ENCODE measurements at regions not wholly inside any gene's neighbourhood (a gene's known extent, or its start where the extent isn't known, plus 50 kb on each side); places are given as distances from the start of the nearest gene placed in this dataset.

DNA sequence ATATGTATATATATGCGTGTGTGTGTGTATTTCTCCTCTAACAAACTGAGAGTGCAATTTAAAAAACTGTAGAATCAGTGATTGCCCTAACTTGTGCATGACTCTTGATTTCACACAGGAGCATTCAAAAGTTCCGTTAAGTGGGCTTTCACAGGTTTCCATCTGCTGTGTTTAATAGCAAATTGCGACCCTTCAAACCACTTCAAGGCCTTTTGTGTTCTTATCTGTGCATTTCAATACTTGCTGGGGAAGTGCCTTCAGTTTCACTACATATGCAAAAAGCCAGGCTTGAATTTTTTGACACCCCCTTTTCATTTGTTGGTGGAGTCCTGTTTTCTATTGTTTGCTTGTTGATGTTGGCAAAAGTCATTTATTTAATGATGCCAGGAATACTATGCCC is 158.0 kb downstream of the TM9SF2 start:
- DNase-seq: peak; percentile 12

DNA sequence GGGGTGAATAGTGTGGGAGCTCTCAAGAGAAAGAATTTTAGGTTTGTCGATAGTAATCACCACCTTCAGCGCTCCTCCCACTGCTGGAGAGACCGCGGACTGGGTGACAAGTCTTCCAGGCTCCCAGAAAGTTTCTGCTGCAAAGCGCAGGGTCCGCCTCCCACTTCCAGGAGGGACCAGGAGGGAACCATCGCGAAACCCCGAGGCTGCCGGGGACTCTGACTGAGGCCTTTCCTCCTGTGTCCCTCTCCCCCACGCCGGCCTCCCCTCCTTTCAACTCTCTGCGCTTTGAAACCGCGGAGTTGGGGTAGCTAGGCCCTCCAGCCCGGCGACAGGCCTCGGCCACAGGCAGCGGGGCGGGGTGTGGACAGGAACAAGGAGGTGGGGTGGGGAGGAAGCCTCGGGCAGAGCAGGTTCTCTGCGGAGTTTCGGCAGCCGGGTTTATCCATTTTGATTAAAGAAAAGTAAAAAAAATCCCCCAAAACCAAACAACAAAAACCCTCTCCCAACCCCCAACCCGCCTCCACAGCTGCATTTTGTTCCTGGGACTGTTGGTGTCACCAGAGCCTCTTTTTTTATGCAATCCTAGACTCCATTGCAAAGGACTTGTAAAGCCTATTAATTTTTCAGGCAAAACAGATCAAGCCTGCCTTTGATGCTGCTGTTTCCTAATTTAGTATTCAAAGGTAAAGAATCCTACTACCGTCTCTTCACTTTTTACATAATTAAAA is 157.2 kb downstream of the TM9SF2 start:
- peak; percentile 35 for DNase-seq

DNA sequence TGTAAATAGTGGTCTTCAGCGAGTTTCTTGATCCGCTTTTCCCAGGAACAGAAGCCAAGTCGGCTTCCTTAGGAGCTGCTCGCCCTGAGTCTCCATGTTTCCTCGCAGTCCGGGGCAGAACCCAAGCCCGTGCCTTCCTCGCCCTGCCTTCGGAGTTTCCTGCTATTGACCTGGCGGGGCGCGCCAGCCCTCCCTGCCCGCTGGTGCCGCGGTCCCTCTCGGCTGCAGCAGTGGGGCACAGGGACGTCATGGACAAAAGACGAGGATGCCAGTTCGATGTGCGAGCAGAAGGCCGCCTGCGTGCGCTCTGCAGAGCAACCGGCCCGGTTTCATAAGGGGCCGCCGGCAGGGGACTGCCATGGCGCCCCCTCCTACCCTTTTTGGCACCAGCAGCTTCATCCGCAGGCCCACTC is 156.6 kb downstream of the TM9SF2 start:
- DNase-seq: no peak

DNA sequence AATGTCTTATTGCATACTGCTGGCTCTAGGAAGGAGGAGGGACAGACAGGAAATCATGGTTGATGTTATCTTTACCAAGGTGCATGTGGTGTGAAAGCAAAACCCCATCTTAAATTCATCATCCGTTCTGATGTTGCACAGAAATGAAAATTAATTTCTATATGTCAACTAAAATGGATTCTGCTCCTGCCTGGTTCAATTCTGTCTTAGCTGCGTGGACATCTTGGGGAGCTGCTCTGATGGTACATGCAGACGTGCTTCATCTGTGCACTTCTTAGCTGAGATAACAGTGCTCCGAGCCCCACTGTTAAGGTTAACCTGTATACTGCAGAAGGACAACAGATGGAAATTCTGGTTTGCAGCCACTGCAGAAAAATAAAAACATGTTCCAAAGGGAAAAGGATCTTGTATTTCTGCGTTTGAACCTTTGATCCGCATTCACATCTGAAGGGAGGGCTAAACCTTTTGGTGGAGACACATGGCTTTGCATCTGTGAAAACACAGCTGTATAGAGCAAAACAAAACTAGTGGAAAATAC is 155.6 kb downstream of the TM9SF2 start:
- no peak for DNase-seq

DNA sequence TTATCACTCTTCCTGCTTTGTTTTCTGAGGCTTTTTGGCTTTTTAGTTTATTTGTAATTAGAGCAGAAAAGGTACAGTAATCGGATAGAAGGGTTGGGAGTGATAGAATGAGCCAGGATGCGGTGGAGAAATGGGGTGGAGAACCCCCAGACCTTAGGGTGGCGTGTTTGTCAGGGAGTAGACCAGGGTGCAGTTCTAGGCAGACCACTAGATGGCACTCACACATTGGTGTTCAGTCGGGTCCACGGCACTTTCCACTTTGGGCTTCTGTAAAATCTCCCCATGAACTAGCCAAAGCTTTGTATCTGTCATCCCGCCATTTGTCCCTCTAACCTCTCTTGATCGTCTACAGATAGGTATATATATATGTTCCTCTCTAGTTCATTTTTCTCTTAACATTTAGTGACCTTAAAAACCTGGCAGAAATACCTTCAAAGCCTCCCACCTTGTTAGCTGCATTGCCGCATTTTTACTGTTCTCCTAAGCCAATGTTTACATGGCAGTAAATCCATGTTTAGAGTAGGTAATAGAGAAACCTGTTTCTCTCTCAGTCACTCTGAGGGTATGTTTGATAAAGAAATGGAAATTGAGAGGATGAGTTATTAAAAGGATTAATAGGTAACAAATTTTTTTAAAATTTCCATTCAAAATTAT is 154.9 kb downstream of the TM9SF2 start:
- DNase-seq: peak; percentile 58

DNA sequence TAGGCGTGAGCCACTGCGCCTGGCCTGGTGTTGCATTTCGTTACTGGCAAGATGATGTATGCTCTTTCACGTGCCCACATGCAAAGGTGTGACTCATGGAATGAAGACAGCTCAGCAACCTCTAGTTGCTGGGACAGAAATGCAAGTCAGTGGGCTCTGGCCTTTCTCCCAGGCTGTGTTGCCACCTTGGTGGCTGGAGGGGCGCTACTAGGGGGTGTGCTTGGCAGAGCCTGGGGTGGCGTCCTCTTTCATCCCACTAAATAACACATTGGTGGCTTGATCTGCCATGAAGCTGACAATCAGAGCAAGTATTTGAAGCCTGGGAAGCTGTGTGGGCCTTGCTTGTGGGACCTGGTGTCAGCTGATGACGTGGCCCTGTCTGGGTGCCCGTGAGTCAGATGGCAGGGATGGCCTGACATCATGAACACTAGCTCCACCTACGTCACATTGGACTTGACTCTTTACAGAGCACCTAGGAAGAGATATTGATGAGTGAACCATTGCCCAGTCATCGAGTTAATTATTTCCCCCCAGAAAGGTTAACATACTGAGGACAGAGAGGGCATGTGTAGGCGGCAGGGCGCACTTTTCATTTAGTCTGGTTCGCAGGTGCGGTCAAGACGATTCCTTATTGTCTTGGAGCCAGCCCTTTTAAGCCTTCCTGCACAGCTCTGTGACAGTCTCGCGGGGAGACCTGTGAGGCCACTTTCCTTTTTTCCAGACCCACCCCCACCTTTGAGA is 154.2 kb downstream of the TM9SF2 start:
- no peak for DNase-seq

DNA sequence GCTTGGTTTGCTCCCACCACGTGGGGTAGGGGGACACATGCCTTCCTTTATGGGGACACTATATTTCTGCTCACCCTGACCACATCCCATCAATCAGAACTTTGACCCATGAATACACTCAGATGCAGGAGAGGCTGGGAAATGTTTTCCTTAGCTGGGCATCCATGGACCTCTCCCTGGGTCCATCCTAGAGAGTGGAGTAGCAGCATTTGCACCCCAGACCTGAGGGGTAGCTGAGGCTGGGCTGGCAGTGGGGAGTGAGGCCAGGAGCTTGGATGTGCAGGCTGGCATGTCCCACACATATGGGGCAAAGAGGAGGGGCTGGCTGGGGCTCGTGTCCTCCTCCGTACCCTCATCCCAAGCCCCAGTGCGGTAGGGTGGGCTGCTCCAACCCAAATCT is 152.8 kb downstream of the TM9SF2 start:
- no peak for DNase-seq

DNA sequence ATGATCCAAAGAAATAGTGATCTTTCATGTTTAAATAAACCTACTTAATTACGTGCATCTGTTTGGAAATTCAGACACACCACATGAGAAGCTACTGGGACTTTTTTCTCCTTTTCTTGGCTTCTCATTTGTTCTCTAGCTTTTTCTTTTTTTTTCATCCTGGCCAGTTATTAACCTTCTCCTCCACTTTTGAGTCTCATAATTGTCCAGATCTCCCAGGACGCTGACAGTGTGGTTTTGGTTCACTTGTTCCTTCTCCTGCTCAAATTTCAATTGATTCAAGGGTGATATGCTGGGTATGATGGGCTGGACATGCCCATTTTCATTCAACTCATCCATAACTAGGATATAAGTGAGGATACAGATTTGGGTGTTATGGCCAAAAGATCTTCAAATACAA is 152.3 kb downstream of the TM9SF2 start:
- DNase-seq: no peak

DNA sequence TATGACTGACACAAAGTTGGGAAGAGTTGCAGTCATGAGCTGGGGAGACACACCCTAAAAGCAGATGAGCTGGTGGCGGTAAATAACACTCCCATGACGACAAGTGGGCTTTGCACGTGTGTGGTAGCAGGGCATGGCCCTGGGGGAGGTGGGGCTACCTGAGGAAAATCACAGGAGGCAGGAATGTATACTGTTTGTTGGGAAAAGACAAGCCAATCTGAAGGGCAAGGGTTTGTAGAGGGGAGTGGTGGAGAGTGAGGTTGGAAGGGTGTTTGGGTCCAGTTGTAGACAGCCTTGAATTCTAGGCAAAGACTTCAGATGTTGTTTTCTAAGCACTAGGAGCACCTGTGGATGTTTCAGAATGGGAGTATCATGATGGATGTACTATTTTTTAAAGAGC is 151.6 kb downstream of the TM9SF2 start:
- DNase-seq: no peak

DNA sequence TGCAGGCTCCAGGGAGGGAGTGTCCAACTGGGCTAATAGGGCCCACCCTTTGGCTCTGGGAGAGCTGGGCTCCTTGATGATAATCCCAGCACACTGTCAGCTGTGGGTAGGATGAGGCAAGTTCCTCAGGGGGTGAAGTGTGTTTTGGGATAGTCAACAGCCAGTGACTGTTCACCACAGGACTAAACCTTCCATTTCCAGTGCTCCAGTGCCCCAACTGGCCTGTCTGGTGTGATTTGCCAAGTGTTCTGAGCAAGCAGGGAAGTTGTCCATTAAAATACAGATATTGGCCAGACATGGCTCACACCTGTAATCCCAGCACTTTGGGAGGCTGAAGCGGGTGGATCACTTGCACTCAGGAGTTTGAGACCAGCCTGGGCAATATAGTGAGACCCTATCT is 150.9 kb downstream of the TM9SF2 start:
- DNase-seq: no peak

DNA sequence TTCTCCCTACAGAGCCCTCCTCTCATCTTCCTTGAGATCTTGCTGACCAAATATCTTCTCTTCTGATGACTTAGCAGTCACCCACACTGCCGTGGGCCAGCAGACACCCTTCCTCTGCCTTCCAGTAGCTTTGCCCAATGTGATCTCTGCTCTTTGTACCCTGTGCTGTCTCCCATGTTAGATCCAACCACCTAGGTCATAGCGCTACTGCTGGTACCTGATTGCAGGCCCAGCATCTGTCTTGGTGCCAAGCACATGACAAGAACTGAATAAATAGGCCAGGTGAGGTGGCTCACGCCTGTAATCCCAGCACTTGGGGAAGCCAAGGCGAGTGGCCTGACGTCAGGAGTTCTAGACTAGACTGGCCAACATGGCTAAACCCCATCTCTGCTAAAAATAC is 149.7 kb downstream of the TM9SF2 start:
- DNase-seq: no peak

DNA sequence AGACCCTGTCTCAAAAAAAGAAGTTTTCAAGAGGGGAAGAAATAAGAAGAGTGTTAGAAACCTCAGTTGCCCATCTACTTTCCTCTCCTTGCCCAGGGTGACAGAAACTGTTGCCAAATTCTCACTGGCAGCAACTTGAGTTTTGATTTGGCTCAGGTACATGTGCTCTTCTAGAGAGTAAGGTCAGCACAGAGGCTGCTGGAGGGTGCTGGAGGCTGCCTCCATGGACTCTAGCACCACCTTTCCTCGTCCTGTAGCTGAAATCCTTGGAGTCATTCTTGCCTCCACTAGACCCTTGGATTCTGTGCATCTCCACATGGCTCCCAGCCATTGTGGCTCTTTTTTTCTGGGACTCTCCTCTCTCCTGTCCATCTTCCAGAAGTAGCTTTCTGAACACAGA is 149.1 kb downstream of the TM9SF2 start:
- no peak for DNase-seq

DNA sequence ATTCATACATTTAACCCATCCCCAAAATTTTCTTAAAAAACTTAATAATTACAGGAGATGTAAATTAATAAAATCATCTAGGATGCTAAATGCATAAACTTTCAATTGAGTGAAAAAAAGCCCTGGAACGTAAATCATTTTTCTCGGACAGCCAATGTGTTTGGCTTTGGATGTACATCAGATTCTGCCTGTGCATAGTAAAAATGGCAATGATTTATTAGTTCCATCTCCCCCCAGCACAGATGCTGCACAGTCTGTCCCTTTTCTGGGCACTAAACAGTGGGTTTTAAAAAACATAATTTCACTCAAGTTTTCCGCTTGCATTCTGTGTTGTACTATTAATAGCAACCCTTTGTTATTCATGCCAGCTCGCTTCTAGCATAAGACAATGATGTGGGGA is 147.7 kb downstream of the TM9SF2 start:
- no peak for DNase-seq

DNA sequence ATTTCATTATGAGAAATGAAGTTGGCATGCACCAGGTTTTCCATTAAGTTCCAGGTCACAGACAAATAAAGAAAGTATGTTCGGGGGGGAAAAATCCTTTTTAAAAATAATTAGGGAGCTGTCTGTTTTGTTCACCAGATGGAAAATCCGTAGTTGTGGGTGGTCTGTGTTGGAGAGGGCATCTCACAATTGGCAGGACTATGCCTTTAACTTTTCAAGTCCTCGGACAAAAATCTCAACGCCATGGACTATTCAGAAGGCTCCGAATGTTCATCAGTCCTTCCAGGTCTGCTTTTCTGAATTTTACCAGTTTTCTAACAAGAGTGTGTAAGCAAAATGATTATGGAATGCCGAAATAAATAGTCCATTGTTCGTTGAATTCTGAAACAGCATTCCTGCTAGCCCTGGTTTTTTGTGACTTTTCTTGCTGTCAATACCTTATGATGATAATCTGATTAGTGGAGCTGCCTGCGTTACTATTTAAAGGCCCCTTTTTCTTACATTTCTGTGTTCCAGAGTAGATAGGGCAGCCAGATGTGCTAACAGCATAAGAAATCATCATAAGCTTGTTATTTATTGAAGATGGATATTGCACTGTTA is 146.9 kb downstream of the TM9SF2 start:
- no peak for DNase-seq

DNA sequence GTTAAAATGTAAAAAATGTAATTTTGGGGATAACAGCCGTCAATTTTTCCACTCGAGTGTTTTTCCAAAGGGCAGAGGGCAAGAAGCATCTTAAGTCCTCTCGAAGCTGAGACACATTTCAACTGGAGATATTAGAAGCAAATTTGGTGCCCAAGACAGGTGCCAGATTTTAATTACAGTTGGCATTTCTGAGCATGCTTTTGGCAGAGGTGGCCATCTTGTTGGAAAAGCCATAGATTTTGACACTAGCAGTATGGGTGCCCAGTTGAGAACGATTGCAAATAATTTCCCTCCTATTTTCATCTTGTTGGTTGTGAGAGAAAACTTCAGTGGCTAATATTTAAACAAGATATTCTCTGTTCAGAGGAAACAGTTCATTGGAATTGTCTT is 146.3 kb downstream of the TM9SF2 start:
- DNase-seq: no peak

DNA sequence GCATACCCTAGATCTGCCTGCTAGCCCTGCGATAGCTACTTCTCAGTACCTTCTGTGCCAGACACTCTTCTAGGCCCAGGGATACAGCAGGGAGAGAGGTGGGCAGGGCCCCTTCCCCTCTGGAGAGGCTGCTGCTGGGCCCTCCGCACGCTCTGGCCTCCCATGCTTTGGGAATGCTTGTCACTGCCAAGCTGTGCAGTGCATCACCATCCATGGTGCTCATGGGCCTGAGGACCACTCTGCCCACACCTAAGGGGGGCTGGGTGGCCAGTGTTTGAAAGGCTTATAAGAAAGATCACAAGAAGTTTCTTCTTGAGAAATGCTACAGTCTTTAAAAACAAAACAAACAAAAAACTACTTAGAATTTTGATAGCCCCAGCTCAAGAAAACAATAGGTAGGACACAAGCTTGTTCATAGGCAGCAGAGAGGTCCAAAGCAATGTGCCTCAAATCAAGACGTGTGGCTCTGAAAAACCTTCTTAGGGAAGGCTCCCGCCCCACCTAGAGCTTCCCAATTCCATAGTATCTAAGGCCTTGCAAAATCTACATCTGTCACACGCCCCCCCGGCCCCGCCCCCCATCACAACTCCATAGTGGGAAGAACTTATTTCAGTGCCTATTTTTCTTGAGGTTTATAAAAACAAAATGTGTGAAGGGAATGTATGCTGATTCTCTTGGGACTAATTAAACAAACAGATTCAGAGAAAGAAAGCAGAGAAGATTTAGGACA is 145.8 kb downstream of the TM9SF2 start:
- no peak for DNase-seq

DNA sequence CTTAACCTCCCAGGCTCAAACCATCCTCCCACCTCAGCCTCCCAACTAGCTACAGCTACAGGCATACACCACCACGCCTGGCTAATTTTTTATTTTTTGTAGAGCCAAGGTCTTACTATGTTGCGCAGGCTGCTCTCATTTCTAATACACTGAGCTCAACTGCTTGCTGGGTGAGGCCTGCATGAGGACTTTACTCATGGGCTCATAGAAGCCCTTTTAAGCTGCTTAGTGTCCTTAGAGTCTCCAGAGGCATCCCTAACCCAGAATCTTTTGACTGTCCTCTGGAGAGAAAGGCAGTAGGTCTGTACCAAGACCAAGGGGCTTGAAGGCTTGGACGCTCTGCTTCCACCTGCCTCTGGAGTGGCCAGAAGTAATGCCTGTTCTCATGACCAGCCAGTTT is 141.6 kb downstream of the TM9SF2 start:
- no peak for DNase-seq

DNA sequence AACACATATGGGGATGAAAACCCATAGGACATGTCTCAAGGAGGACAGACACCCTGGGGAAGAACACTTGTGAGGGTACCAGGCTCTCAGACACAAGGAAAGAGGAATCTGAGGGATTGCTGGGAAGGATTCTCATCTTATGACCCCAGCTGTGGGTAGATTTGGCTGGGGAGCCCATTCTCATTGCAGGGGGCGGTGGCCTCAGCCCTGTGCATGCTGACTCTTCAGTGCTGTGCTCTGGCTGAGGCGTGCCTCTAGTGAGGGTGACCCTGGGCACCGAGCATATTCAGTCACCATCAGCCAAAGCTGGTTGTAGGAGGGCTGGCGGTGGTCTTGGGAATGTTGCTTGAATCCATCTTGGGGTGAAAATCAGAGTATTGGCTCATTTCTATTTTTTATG is 140.7 kb downstream of the TM9SF2 start:
- no peak for DNase-seq

DNA sequence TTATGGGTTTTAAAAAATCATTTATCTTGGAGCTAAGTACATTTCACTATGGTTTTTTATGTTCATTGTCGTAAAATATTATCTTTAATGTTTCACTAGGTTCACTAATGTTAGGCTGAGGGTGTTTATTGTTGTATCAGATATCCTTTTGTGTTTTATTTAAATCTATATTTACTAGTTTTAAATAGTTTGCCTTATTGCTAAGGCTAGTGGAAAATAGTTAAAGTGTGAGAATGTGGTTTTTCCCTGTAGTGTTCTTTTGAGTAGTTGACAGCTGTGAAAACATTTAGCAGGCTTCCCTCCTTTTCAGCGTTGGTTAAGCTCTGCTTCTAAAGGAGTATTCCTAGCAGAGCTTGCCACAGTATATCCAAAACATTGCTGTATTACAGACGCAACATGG is 139.0 kb downstream of the TM9SF2 start:
- DNase-seq: no peak

DNA sequence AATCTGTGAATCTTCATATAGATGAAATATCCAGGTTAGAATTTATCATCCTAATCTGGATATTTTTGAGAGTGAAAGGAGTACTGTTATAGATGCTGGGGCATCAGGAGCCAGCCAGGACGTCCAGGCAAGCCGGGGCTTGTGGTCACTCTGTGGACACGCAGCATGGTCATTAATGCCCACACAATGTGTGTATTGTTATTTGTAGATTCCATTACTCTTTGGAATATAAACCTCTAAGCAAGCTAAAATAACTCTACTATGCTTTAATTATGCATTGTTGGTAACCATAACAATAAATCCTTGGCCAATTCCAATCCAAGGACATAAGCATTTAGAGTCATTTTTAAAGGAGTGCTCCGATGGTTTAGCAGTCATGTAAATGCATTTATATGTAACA is 137.9 kb downstream of the TM9SF2 start:
- DNase-seq: no peak

DNA sequence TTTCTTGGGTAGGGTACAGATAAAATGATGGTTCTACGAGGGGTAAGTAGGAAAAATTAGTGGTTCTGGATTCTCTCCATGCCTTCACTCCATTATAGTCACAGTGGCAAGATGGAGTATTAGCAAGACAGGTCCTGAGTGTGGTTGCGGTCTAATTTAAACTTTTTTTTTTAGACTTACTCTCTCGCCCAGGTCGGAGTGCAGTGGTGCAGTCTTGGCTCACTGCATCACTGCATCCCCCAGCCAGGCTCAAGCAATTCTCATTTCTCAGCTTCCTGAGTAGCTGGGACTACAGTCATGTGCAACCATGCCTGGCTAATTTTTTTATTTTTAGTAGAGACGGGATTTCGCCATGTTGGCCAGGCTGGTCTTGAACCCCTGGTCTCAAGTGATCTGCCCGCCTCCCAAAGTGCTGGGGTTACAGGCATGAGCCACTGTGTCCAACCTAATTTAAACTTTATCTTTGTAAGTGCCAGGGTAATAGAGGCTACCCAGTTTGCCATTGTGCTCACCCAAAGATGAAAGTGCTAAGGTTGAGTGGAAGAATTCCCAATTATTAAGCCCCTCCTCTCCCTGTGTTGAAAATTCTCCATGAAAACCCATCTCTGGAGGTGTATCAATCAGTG is 135.6 kb downstream of the TM9SF2 start:
- no peak for DNase-seq

DNA sequence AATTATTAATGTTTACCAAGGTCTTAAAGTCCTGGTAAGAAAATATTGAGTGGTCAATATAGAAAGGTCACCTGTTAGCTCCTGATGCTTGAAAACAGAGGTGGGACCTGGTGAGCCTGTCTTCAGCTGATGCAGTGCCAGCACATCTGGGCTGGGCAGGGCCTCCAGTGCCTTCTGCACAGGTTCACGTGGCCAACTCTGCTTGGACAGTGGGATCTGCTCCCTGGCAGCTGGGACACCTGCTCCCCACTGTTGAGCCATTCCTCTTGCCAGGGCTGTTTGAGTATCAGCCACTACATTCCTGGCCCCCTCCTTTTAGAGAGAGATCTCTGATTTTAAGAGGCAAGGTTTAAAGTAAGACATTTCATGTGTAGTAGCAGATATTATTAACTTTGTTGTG is 135.0 kb downstream of the TM9SF2 start:
- DNase-seq: no peak

Data from NCI-H1105 treated with DMSO at 0.1 percent for 48 hours (cell line).